HEK293 (cell line): ENCODE measurements at regions not wholly inside any gene's neighbourhood (a gene's known extent, or its start where the extent isn't known, plus 50 kb on each side); places are given as distances from the start of the nearest gene placed in this dataset.

Experiments used
- IKZF3 ChIP-seq: fragments of 450-650 bp; IDR thresholded peaks from 2 replicates; pipeline ENCODE4 v1.5.0; 2018; ENCODE audit warnings: missing biosample characterization, mild to moderate bottlenecking, missing genetic modification characterization, moderate library complexity
- RBAK ChIP-seq: fragments of 450-650 bp; formaldehyde crosslinking; IDR thresholded peaks from 2 replicates; pipeline ENCODE4 v1.5.1; 2016; ENCODE audit warnings: missing biosample characterization, missing genetic modification characterization
- REPIN1 ChIP-seq: fragments of 450-650 bp; formaldehyde crosslinking; IDR thresholded peaks from 2 replicates; pipeline ENCODE4 v1.5.1; 2017; ENCODE audit warnings: missing biosample characterization, missing genetic modification characterization, low read depth
- ZBTB7A ChIP-seq: fragments of 450-650 bp; formaldehyde crosslinking; IDR thresholded peaks from 2 replicates; pipeline ENCODE4 v1.5.1; 2016; ENCODE audit warnings: low read depth, missing biosample characterization, missing genetic modification characterization
- ZEB2 ChIP-seq: fragments of 450-650 bp; formaldehyde crosslinking; IDR thresholded peaks from 2 replicates; pipeline ENCODE4 v1.5.1; 2016; ENCODE audit warnings: missing biosample characterization, missing genetic modification characterization
- ZNF184 ChIP-seq: fragments of 450-650 bp; IDR thresholded peaks from 2 replicates; pipeline ENCODE4 v1.5.1; 2018; ENCODE audit warnings: missing biosample characterization, mild to moderate bottlenecking, missing genetic modification characterization
- ZNF544 ChIP-seq: fragments of 450-650 bp; formaldehyde crosslinking; IDR thresholded peaks from 2 replicates; pipeline ENCODE4 v1.5.0; 2017; ENCODE audit warnings: missing biosample characterization, missing genetic modification characterization
- ZNF777 ChIP-seq: fragments of 450-650 bp; formaldehyde crosslinking; IDR thresholded peaks from 2 replicates; pipeline ENCODE4 v1.5.1; 2017; ENCODE audit warnings: missing biosample characterization, missing genetic modification characterization, borderline replicate concordance
- ZNF830 ChIP-seq: fragments of 450-650 bp; IDR thresholded peaks from 2 replicates; pipeline ENCODE4 v1.5.0; 2018; ENCODE audit warnings: missing biosample characterization, missing genetic modification characterization, low read depth, mild to moderate bottlenecking, moderate library complexity
- TF ChIP-seq, protein P1 (sequence below): fragments of 450-650 bp; formaldehyde crosslinking; IDR thresholded peaks from 2 replicates; pipeline ENCODE4 v1.5.1; 2016; ENCODE audit warnings: missing biosample characterization, missing genetic modification characterization
- TF ChIP-seq, protein P2 (sequence below): fragments of 450-650 bp; formaldehyde crosslinking; IDR thresholded peaks from 2 replicates; pipeline ENCODE4 v1.5.1; 2016; ENCODE audit warnings: missing biosample characterization, missing genetic modification characterization
- TF ChIP-seq, protein P3 (sequence below): IDR thresholded peaks from 2 replicates; pipeline ENCODE4 v1.6.1; 2011; ENCODE audit warnings: mild to moderate bottlenecking, low read depth, low read length, borderline replicate concordance
- TF ChIP-seq, protein P4 (sequence below): fragments of 450-650 bp; formaldehyde crosslinking; IDR thresholded peaks from 2 replicates; pipeline ENCODE4 v1.5.1; 2016; ENCODE audit warnings: missing biosample characterization, missing genetic modification characterization, borderline replicate concordance
- TF ChIP-seq, protein P5 (sequence below): fragments of 450-650 bp; formaldehyde crosslinking; IDR thresholded peaks from 2 replicates; pipeline ENCODE4 v1.5.1; 2016; ENCODE audit warnings: missing biosample characterization, missing genetic modification characterization

DNA sequence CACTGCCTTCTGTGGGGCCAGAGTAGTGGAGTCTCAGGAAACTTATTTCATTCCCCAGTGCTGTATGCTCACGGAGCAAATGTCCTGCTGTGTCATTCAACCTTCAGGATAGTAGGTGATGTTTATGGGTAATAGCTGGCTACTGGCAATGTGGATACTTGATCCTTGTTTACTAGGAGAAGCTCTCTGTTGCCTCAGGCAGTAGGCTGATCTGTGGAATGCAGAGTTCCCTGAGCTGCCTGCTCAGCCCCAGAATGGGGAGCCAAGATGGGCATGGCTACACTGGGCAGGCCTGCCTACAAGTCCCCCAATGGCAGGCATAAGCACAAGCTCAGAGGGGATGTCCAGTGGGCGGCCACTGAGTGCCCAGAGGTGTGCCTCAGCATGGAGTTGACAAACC, 323.1 kb upstream of the KCNN2 start:
- no peak for TF ChIP-seq IKZF3
- TF ChIP-seq, protein P1, sequence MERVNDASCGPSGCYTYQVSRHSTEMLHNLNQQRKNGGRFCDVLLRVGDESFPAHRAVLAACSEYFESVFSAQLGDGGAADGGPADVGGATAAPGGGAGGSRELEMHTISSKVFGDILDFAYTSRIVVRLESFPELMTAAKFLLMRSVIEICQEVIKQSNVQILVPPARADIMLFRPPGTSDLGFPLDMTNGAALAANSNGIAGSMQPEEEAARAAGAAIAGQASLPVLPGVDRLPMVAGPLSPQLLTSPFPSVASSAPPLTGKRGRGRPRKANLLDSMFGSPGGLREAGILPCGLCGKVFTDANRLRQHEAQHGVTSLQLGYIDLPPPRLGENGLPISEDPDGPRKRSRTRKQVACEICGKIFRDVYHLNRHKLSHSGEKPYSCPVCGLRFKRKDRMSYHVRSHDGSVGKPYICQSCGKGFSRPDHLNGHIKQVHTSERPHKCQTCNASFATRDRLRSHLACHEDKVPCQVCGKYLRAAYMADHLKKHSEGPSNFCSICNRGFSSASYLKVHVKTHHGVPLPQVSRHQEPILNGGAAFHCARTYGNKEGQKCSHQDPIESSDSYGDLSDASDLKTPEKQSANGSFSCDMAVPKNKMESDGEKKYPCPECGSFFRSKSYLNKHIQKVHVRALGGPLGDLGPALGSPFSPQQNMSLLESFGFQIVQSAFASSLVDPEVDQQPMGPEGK (tag by site-specific recombination): no peak
- no peak for TF ChIP-seq RBAK (tag by site-specific recombination)
- TF ChIP-seq ZNF544 (tag by site-specific recombination): no peak
- TF ChIP-seq REPIN1 (tag by site-specific recombination): no peak
- TF ChIP-seq, protein P2, sequence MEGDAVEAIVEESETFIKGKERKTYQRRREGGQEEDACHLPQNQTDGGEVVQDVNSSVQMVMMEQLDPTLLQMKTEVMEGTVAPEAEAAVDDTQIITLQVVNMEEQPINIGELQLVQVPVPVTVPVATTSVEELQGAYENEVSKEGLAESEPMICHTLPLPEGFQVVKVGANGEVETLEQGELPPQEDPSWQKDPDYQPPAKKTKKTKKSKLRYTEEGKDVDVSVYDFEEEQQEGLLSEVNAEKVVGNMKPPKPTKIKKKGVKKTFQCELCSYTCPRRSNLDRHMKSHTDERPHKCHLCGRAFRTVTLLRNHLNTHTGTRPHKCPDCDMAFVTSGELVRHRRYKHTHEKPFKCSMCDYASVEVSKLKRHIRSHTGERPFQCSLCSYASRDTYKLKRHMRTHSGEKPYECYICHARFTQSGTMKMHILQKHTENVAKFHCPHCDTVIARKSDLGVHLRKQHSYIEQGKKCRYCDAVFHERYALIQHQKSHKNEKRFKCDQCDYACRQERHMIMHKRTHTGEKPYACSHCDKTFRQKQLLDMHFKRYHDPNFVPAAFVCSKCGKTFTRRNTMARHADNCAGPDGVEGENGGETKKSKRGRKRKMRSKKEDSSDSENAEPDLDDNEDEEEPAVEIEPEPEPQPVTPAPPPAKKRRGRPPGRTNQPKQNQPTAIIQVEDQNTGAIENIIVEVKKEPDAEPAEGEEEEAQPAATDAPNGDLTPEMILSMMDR (tag by site-specific recombination): no peak
- TF ChIP-seq, protein P3, sequence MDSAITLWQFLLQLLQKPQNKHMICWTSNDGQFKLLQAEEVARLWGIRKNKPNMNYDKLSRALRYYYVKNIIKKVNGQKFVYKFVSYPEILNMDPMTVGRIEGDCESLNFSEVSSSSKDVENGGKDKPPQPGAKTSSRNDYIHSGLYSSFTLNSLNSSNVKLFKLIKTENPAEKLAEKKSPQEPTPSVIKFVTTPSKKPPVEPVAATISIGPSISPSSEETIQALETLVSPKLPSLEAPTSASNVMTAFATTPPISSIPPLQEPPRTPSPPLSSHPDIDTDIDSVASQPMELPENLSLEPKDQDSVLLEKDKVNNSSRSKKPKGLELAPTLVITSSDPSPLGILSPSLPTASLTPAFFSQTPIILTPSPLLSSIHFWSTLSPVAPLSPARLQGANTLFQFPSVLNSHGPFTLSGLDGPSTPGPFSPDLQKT: no peak
- TF ChIP-seq ZNF184 (tag by site-specific recombination): no peak
- TF ChIP-seq, protein P4, sequence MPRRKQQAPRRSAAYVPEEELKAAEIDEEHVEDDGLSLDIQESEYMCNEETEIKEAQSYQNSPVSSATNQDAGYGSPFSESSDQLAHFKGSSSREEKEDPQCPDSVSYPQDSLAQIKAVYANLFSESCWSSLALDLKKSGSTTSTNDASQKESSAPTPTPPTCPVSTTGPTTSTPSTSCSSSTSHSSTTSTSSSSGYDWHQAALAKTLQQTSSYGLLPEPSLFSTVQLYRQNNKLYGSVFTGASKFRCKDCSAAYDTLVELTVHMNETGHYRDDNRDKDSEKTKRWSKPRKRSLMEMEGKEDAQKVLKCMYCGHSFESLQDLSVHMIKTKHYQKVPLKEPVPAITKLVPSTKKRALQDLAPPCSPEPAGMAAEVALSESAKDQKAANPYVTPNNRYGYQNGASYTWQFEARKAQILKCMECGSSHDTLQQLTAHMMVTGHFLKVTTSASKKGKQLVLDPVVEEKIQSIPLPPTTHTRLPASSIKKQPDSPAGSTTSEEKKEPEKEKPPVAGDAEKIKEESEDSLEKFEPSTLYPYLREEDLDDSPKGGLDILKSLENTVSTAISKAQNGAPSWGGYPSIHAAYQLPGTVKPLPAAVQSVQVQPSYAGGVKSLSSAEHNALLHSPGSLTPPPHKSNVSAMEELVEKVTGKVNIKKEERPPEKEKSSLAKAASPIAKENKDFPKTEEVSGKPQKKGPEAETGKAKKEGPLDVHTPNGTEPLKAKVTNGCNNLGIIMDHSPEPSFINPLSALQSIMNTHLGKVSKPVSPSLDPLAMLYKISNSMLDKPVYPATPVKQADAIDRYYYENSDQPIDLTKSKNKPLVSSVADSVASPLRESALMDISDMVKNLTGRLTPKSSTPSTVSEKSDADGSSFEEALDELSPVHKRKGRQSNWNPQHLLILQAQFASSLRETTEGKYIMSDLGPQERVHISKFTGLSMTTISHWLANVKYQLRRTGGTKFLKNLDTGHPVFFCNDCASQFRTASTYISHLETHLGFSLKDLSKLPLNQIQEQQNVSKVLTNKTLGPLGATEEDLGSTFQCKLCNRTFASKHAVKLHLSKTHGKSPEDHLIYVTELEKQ (tag by site-specific recombination): no peak
- no peak for TF ChIP-seq ZBTB7A (tag by site-specific recombination)
- TF ChIP-seq, protein P5, sequence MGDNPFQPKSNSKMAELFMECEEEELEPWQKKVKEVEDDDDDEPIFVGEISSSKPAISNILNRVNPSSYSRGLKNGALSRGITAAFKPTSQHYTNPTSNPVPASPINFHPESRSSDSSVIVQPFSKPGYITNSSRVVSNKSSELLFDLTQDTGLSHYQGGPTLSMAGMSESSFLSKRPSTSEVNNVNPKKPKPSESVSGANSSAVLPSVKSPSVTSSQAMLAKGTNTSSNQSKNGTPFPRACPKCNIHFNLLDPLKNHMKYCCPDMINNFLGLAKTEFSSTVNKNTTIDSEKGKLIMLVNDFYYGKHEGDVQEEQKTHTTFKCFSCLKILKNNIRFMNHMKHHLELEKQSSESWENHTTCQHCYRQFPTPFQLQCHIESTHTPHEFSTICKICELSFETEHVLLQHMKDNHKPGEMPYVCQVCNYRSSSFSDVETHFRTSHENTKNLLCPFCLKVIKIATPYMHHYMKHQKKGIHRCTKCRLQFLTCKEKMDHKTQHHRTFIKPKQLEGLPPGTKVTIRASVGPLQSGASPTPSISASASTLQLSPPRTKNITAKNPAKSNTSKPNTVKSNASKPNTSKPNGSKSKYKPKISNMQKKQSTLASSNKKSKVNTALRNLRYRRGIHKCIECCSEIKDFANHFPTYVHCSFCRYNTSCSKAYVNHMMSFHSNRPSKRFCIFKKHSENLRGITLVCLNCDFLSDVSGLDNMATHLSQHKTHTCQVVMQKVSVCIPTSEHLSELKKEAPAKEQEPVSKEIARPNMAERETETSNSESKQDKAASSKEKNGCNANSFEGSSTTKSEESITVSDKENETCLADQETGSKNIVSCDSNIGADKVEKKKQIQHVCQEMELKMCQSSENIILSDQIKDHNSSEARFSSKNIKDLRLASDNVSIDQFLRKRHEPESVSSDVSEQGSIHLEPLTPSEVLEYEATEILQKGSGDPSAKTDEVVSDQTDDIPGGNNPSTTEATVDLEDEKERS (tag by site-specific recombination): no peak
- no peak for TF ChIP-seq ZNF830
- no peak for TF ChIP-seq ZEB2 (tag by site-specific recombination)
- TF ChIP-seq ZNF777: no peak
